ENCODE measurements at regions not wholly inside any gene's neighbourhood (a gene's known extent, or its start where the extent isn't known, plus 50 kb on each side); places are given as distances from the start of the nearest gene placed in this dataset.

- no peak for DNase-seq (ENCODE audit: low read depth)
These were observed 229.2 kb downstream of the ALX1 start for GRCh38 chr12:85509081-85509856.

DNA sequence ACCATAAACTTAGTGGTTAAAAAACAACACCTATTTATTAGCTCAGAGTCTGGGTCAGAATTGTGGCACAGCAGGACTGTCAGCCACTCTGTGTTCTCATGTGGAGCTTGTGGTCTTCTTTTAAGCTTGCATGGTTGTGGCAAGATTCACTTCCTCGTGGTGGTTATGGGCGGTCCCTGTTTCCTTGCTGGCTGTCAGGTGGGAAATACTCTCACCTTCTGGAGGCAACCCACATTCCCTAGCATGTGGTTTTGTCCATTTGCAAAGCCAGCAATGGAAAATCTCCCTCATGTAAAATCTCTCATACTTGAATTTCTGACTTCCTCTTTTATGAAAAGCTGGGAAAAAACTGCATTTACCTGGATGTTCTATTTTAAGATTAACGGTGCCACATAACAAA lies 229.8 kb downstream of the ALX1 start:
- DNase-seq (ENCODE audit: low read depth), result peak; percentile 23

DNA sequence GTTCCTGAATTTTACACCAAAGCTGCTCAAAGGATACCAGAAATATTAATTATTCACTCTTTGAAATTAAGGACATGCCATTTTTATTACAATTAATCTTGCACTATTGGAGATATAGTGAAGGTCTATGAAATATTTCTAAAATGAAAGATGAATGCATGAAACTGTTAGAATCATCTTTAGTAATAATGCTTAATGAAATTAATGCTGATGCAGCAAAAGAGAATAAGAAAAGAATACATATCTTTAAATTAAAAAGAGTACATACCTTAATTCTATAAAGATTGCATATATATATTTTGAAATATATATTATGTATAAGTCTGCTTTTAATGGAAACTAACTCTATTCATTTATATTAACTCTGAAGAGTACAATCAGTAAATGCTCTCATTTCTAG lies 236.0 kb downstream of the ALX1 start:
- no peak for DNase-seq (ENCODE audit: low read depth)

- no peak for DNase-seq (ENCODE audit: low read depth)
These were observed 236.8 kb downstream of the ALX1 start for GRCh38 chr12:85516667-85517325.

DNA sequence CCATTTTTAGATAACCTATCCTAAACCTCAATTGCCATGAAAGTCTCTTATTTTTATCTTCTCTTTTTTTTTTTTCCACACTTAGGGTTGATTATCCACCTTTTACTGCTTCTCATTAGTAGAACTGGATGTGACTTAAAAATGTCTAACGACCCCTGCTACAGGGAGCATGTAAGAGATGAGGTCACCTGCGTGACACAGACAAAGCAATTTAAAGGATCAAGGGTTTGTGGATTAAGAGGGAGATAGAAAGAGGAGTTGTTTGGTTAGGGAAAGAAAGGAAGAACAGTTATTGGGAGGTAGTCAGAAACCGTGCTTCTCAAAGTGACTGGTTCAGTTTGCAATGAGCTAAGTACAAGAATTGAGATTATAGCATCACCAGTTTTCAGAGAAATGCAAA lies 239.1 kb downstream of the ALX1 start:
- DNase-seq (ENCODE audit: low read depth), result no peak

- no peak for DNase-seq (ENCODE audit: low read depth)
These were observed 243.2 kb downstream of the ALX1 start for GRCh38 chr12:85523197-85523596.

GRCh38 chr12:85527192-85527591 lies 247.2 kb downstream of the ALX1 start:
- DNase-seq (ENCODE audit: low read depth), result no peak

- DNase-seq (ENCODE audit: low read depth), result no peak
These were observed 249.9 kb downstream of the ALX1 start for GRCh38 chr12:85529896-85530295.

DNA sequence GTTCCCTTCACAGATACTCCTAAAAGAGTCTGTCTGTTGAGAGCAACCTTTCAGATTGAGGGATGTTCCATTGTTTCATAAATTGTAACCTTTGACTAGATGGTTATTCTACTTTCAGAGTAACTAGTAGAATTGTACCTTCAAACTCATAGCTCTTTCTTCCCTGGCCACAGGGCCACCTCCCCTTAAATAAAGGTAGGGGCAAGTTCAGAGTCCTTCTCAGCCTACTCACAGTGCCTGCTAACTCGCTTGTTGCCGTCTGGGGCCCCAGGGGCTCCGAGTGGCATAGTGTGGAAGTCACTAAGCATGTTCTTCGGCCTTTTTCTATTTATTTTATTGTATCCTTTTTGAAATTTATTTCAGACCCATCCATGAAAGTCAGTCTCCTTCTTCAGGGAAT lies 250.4 kb downstream of the ALX1 start:
- no peak for DNase-seq (ENCODE audit: low read depth)

GRCh38 chr12:85531341-85531740 lies 251.3 kb downstream of the ALX1 start:
- no peak for DNase-seq (ENCODE audit: low read depth)

DNA sequence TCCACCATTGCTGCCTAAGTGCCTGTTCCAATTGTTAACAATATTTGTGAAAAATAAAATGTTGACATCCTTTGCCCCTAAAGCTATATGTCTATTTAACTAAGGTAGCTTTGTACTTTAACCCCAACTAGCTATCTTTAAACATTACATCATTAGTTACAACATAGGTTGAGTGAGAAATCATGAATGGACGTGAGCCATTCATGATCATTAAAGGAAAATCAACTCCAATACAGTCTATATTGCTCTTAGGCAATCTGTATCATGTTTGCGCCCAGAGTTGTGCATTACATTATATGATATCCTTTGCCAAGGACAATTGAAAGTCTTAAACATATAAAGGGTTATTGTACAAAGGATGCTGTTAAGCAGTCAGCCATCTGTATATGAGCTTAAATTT lies 269.6 kb downstream of the ALX1 start:
- no peak for DNase-seq (ENCODE audit: low read depth)

- no peak for DNase-seq (ENCODE audit: low read depth)
These were observed 270.9 kb downstream of the ALX1 start for GRCh38 chr12:85550924-85551323.

GRCh38 chr12:85552461-85552860 lies 272.4 kb downstream of the ALX1 start:
- no peak for DNase-seq (ENCODE audit: low read depth)

DNA sequence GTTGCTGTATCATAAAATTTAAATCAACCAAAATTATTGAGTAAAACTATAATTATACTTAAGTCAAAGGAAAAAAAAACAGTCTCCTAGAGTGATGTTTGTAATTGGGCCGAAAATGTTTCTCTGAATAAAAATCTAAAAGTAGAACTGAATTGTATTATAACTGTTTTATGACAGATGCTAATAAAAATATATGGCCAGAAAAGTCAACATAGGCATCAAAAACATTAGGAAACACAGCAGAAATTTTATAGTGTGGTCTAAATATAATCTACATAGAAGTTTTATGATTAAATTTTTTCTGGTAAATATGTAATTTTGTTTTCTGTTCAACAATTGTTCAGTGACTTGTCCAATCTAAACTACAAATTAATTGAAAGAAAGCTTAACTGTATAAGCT lies 277.8 kb downstream of the ALX1 start:
- DNase-seq (ENCODE audit: low read depth), result no peak

DNA sequence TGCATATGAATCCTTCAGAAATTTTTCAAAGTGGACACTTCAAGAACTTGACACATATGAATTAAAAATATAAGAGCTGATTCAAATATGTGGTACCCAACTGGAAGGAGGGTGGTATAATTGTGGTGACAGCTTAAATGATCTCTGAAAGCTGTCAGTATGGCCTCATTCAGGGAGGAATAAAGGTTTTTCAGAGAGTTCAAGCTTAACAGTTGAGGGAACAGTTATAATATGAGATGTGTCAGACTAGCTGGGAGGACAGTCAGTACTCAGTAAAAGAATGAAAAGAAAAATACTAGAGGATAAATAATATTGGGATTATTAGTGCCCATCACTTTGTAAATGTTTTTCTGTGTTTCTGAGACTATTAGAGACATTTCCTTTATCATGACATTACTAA lies 277.5 kb downstream of the RASSF9 start:
- no peak for DNase-seq (ENCODE audit: low read depth)

- no peak for DNase-seq (ENCODE audit: low read depth)
These were observed 277.1 kb downstream of the RASSF9 start for GRCh38 chr12:85559127-85559526.

DNA sequence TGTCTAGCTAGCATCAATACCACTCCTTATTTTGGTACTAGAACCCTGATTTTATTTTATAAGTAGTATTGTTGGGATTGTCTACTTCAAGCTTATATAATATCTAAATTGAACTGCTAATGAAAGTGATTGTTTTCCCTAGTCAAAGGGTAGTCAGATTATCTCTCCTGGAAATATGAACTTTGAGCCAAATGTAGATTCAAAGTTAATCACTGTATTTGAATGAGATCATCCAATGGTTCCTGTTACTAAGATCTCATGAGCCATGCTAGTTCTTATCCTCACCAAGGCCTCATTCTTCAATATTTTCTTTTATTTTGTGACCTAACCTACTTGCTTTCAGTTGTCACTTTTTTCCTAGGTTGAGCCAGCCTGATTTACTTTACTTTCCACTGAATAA lies 276.7 kb downstream of the RASSF9 start:
- no peak for DNase-seq (ENCODE audit: low read depth)

- DNase-seq (ENCODE audit: low read depth), result no peak
These were observed 273.4 kb downstream of the RASSF9 start for GRCh38 chr12:85562765-85563164.

- no peak for DNase-seq (ENCODE audit: low read depth)
These were observed 271.4 kb downstream of the RASSF9 start for GRCh38 chr12:85564786-85565185.

DNA sequence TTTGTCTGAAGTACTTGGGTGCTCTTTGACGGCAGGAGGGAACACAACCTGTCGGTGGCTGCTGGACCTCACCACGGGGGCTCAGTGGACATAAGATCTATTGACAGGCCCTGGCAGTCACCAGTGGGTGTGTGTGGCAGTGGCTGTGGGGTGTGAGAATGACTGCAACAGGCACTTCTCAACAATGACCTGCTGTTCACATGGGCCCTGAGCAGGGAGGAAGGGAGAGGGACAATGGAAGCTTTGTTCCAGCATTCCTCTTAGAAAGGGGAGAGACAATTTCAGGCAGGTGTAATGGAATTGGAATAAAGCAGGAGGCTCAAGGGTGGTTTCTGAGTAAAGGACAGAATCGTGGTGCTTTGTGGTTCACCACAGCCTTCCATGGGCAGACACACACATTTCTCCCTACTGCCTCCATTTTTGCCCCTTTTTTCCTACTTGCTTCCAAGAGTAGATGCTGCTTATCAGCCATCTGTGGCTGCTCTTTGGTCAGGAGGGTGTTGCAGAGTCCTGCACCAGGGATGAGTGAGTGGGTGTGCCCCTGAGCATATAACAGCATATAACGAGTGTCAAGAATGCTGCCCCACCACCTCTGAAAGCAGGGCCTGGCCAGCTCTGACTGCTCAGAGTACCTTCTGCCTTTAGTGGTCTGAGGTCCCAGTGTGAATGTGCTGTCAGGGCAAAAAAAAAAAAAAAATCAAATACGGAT lies 267.7 kb downstream of the RASSF9 start:
- DNase-seq (ENCODE audit: low read depth), result no peak

GRCh38 chr12:85569261-85569660 lies 266.9 kb downstream of the RASSF9 start:
- DNase-seq (ENCODE audit: low read depth), result no peak

DNA sequence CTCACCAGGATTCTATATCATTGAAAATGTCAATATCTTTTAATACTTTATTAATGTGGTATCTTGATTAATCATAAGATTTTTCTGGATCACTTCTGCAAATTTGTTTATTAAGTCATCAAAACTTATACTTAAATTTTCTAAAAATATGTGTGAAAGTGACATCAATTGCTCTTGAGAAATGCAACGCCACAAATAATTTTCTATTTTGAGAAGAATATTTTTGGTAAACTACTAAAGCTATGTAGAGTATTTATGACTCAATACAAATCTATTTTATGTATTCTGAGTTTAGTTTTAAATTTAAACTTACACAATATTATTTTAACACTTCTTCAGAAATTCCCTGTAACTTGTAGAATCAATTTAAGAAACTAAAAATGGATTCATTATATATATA lies 263.3 kb downstream of the RASSF9 start:
- DNase-seq (ENCODE audit: low read depth), result no peak

GRCh38 chr12:85573635-85574214 lies 262.5 kb downstream of the RASSF9 start:
- DNase-seq (ENCODE audit: low read depth), result no peak

Measured in M059J (cell line).